Kidney (tissue), 13 donors: ENCODE measurements at regions not wholly inside any gene's neighbourhood (a gene's known extent, or its start where the extent isn't known, plus 50 kb on each side); places are given as distances from the start of the nearest gene placed in this dataset.

Experiments used
- DNase-seq, 5 donors: peaks; one replicate each; pipeline ENCODE4 v3.0.0-alpha.2; 2013 to 2020
- FAIRE-seq: peaks from 2 replicates; lab custom pipeline; 2012; peaks lifted over from hg19 to GRCh38; lab: Jason Lieb, UNC
- H3K27ac ChIP-seq, 2 donors: one replicate each; pipeline ENCODE4 v1.7.0; 2013; ENCODE audit warnings: low read depth in 2 of 2, low read length in 2 of 2, inconsistent platforms in 1 of 2
- H3K27me3 ChIP-seq: one replicate; pipeline ENCODE4 v1.7.1; 2013; ENCODE audit warnings: low read length, inconsistent platforms; ENCODE audit not compliant: control insufficient read depth, insufficient read depth
- H3K36me3 ChIP-seq, 3 donors: one replicate each; pipeline versions ENCODE4 v1.7.0 to v1.7.1; 2013; ENCODE audit warnings: low read length in 3 of 3, control low read depth in 1 of 3, inconsistent platforms in 1 of 3; ENCODE audit not compliant: insufficient read depth in 3 of 3, control insufficient read depth in 2 of 3
- H3K4me1 ChIP-seq, 3 donors: one replicate each; pipeline versions ENCODE4 v1.7.0 to v1.7.1; 2013; ENCODE audit warnings: low read length in 3 of 3, inconsistent platforms in 1 of 3, low read depth in 1 of 3; ENCODE audit not compliant: control insufficient read depth in 2 of 3, insufficient read depth in 2 of 3
- H3K4me3 ChIP-seq, 3 donors: one replicate each; pipeline versions ENCODE4 v1.7.0 to v1.8.1; 2013; ENCODE audit warnings: low read length in 3 of 3, control low read depth in 1 of 3, inconsistent platforms in 1 of 3
- H3K9ac ChIP-seq, 3 donors: one replicate each; pipeline versions ENCODE4 v1.7.0 to v1.7.1; 2013; ENCODE audit warnings: low read length in 3 of 3, control low read depth in 1 of 3, inconsistent platforms in 1 of 3
- H3K9me3 ChIP-seq, 3 donors: one replicate each; pipeline versions ENCODE4 v1.7.0 to v1.7.1; 2013; ENCODE audit warnings: low read length in 3 of 3, control low read depth in 1 of 3, inconsistent platforms in 1 of 3; ENCODE audit not compliant: control insufficient read depth in 2 of 3, insufficient read depth in 1 of 3
- CTCF ChIP-seq: IDR thresholded peaks from 3 replicates; pipeline ENCODE4 v1.5.1; 2012; ENCODE audit warnings: mild to moderate bottlenecking, moderate library complexity, borderline replicate concordance; ENCODE audit not compliant: insufficient read depth; ENCODE audit errors: extremely low read depth
- intact Hi-C: fragments of 100-400 bp; cut with DNase I; formaldehyde crosslinking; loops from one replicate; pipeline ENCODE4 v1.11.1; 2022
- donor health status: control.
- donor health status: control.
- donor health status: control.
- donor health status: control.
- donor health status: control.
- donor health status: DM: yes; HTN: yes; CAD: no.
- donor health status: Normal renal cell carcinoma (clear cell type).

GRCh38 chr2:48819206-48819735 lies 63.7 kb upstream of the LHCGR start:
- no peaks in the 10 kb centered on the region for H3K27me3 ChIP-seq
- H3K4me1 ChIP-seq: no peaks in the 10 kb centered on the region
- H3K27ac ChIP-seq: no peak overlapping the region
- no peak overlapping the region for H3K9ac ChIP-seq
- no peak for TF ChIP-seq CTCF
- H3K4me3 ChIP-seq: no peak overlapping the region
- FAIRE-seq (no peak), DNase-seq (no peak)
- no peaks in the 10 kb centered on the region for H3K36me3 ChIP-seq
- intact Hi-C loops: no loop called here
- H3K9me3 ChIP-seq: no peaks in the 10 kb centered on the region

GRCh38 chr2:48817355-48817754 lies 61.8 kb upstream of the LHCGR start:
- no peak for TF ChIP-seq CTCF
- Histone ChIP-seq H3K27me3 (no peaks in the 10 kb centered on the region), H3K27ac (no peak overlapping the region), H3K4me1 (no peaks in the 10 kb centered on the region), H3K4me3 (no peak overlapping the region), H3K36me3 (no peaks in the 10 kb centered on the region), H3K9ac (no peak overlapping the region), H3K9me3 (no peaks in the 10 kb centered on the region)
- intact Hi-C loops: no loop called here
- FAIRE-seq (no peak), DNase-seq (no peak)

- H3K27ac ChIP-seq: no peak overlapping the region
- no peak for TF ChIP-seq CTCF
- no peak for FAIRE-seq
- no peak for DNase-seq
- no peak overlapping the region for H3K9ac ChIP-seq
- H3K9me3 ChIP-seq: no peaks in the 10 kb centered on the region
- no peaks in the 10 kb centered on the region for H3K36me3 ChIP-seq
- H3K27me3 ChIP-seq: no peaks in the 10 kb centered on the region
- intact Hi-C loops: no loop called here
- H3K4me1 ChIP-seq: no peaks in the 10 kb centered on the region
- H3K4me3 ChIP-seq: no peak overlapping the region
Observed at GRCh38 chr2:48812416-48812815, 56.9 kb upstream of the LHCGR start.

- FAIRE-seq (no peak), DNase-seq (no peak)
- Histone ChIP-seq H3K4me3 (no peak overlapping the region), H3K36me3 (no peaks in the 10 kb centered on the region), H3K4me1 (no peaks in the 10 kb centered on the region), H3K27me3 (no peaks in the 10 kb centered on the region), H3K9me3 (no peaks in the 10 kb centered on the region), H3K27ac (no peak overlapping the region), H3K9ac (no peak overlapping the region)
- no peak for TF ChIP-seq CTCF
- intact Hi-C loops: no loop called here
Observed at GRCh38 chr2:48808311-48808710, 52.8 kb upstream of the LHCGR start.
